ENCODE measurements at regions not wholly inside any gene's neighbourhood (a gene's known extent, or its start where the extent isn't known, plus 50 kb on each side); places are given as distances from the start of the nearest gene placed in this dataset.

DNA sequence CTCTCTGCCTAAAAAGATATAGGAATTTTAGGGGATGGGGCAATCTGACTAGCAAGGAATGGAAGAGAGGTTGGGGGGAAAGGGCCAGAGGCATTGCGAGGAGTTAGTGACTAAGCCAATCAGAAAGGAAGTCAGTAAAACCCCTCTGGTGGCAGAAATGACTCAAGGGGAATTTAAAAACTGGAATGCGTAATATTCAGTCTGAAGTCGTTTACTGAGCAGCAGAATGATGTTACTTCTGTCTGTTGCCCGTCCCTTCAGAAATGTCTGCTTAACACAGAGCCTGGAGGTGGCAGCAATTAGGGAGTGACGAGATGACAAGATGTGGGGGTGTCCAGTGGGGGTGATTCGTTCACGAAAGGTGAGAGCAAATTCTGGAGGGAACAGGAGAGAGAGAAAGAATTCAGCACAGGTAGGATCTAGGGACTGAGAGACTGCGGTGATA, 107.7 kb upstream of the CLMP start:
- peak; percentile 84 for DNase-seq

DNA sequence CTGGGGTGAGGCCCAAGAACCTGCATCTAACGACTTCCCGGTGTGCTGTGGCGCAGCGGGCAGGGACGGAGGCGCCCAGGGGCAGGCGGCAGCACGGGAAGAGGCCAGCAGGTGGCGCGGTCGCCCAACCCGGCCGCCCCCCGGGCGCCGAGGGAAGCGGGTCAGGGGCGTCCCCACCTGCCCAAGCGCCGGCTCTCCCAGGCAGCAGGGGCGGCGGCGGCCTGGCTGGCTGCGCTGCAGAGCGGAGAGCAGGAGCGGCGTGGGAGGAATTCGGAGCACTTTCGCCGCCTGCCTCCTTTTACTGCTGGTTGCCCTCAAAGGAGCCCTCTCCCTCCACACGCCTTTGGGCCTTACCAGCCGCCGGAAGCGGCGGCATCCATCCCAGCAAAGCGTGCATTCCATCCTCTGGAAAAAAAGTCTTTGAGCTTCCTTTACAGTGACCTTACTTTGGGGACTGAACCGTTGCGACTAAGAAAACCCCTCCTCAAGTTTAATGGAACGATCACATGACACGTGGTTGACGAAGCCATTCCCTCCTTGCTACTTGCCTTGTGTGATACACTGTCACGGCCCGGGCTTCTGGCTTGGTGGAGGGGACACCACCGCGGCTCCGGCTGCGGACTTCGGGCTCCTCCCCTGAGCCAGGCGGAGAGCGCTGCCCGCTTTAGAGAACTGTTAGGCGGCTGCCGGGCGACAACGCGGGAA, 106.8 kb upstream of the CLMP start:
- DNase-seq = peak; percentile 48

GRCh38 chr11:123301013-123301591, 106.1 kb upstream of the CLMP start:
- DNase-seq = no peak

GRCh38 chr11:123299721-123300120, 104.7 kb upstream of the CLMP start:
- no peak for DNase-seq

- no peak for DNase-seq
These were observed 103.7 kb upstream of the CLMP start for GRCh38 chr11:123298488-123299447.

DNA sequence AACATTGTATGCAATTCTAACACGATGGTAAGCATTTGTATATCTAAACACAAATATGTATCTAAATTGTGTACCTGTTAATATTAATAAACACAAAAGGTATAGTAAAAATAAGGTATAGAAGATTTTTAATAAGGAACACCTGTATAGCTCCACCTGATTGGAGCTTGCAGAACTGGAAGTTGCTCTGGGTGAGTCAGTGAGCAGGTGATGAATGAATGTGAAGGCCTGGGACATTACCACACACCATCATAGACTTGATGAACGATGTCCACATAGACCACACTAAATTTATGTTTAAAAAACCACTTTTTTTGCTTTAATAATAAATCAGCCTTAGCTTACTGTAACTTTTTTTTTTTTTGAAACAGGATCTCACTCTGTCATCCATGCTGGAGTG, 97.6 kb upstream of the CLMP start:
- no peak for DNase-seq

- DNase-seq = no peak
These were observed 96.3 kb upstream of the CLMP start for GRCh38 chr11:123291201-123291869.

DNA sequence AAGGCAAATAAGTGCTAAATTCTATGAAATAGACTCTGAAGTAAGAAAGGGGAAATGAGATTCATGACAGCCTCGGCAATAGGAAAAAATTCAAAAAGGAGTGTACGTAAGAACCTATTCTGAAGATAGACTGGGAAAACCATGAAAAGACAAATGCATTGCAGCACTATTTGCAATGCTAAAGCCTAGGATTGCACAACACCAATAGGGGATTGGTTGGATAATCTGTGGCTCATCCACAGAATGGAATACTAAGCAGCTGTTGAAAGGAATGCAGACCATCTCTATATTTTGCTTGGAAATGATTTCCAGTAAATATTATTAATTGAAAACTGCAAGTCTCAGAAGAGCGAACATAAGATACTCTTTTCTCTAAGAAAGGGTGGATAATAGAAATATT, 91.7 kb upstream of the CLMP start:
- no peak for DNase-seq

DNA sequence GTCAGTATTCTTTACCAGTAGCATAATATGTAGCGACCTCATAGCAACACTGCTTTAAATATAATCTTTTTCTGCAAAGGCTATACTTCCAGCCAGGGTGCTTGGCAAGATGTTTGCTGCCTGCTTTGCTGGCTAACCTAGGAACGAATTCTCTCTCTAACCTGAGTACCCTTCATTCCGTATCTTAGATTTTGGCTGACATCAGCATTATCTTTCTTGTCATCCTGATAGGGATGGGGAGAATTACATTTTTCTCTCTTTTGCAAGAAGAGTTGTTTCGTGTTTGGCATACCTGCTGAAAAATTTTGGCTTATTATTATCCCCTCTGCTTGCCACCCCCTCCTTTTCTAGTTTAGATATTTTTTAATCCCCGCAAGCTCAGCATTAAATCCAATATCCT, 91.2 kb upstream of the CLMP start:
- DNase-seq = no peak

GRCh38 chr11:123284454-123284853, 89.4 kb upstream of the CLMP start:
- DNase-seq = no peak

- DNase-seq = no peak
These were observed 87.5 kb upstream of the CLMP start for GRCh38 chr11:123282597-123282996.

DNA sequence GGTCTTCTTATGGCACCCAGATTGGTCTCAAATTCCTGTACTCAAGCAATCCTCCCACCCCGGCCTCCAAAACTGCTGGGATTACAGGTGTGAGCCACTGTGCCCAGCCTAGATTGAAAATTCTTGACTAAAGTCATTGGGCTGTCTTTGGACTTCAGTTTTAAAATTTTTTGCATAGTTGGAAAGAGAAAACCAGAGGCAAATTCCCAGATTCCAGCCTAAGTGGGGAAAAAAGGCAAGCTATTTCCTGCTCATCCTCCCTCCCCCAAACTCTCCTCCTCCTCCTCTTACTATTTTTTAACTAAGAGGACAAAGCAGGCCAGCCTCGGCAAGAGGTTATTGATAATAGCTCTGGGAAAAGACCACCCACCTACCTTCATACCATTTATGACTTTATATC, 78.6 kb upstream of the CLMP start:
- no peak for DNase-seq

DNA sequence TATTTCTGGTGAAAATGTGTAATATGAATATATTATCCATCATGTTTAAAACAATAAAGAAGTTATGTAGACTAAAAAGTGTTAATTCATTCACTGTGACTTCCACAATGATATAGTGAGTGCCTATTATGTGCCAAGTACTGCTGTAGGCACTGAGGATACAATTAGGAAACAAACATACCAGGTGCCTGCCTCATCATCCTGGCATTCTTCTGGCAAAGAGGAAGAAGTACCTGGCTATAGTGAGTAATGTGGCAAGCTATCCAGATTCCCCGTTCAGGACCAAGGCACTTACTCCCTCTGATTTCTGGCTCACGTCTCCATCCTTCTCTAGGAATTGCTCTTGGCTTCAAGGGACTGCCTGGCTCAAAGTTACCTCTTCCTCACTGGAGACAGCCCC, 77.5 kb upstream of the CLMP start:
- no peak for DNase-seq

GRCh38 chr11:123268156-123268555, 73.1 kb upstream of the CLMP start:
- DNase-seq = no peak

- no peak for DNase-seq
These were observed 70.9 kb upstream of the CLMP start for GRCh38 chr11:123265951-123266350.

DNA sequence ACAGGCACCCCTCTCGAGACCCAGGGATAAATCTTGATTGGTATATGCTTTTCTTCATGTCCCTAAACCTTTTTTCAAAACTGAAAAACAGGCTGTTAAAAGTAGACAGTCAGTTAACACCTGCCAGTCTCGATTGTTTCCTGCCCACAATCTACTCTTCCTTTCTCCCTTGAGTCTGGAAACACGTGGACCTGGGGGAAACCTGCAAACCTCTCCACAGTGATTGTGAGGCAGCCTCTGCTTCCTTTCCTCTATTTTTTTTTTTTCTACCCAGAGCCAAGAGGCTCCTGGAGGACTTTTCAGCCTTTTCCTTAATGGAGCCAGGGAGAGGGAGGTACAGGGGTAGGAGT, 69.4 kb upstream of the CLMP start:
- no peak for DNase-seq

GRCh38 chr11:123261345-123262106, 66.5 kb upstream of the CLMP start:
- DNase-seq = peak; percentile 67

GRCh38 chr11:123260511-123261211, 65.6 kb upstream of the CLMP start:
- DNase-seq = no peak

DNA sequence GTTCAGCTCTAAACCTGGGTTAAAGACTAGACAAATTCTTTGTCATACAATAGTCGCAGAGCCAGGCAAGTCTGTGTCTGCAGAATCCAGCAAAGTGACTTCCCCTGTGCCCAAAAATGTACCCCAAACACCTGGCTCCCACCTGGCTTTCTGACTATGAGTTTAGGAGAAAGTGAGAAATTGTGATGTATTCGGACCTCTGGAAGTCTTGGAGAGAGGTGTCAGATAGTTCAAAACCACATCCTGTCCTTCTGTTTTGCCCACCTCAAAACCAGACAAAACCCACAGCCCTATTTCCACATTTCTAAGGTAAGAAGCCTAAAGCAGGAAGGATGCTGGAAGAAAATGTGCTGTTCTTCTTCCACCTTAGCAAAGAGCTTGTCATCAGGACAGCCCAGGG, 63.8 kb upstream of the CLMP start:
- DNase-seq = no peak

GRCh38 chr11:123257370-123257769, 62.3 kb upstream of the CLMP start:
- DNase-seq = no peak

- no peak for DNase-seq
These were observed 60.9 kb upstream of the CLMP start for GRCh38 chr11:123255909-123256308.

DNA sequence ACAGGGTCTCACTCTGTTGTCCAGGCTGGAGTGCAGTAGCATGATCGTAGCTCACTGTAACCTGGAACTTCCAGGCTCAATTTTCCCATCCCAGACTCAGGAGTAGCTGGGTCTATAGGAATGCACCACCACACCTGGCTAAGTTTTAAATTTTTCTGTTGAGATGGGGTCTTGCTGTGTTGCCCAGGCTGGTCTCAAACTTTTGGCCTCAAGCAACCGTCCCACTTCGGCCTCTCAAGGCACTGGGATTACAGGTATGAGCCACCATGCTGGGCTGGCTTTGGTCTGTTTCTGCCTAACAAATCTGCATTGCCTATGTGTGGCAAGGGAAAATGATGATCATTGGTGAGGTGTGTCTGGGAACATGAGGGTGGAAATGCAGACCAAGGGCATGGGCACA, 59.3 kb upstream of the CLMP start:
- DNase-seq = no peak

Data from fibroblast of skin of back (primary cell).